ENCODE measurements at regions not wholly inside any gene's neighbourhood (a gene's known extent, or its start where the extent isn't known, plus 50 kb on each side); places are given as distances from the start of the nearest gene placed in this dataset.

GRCh38 chr21:22063140-22063539 lies 1064.9 kb downstream of the NCAM2 start (continued):
- TF ChIP-seq CEBPZ (IDR thresholded peaks at IDR 0.05; ENCODE audit: low read depth, low read length), result no peak

- H3K9ac ChIP-seq (ENCODE audit: control insufficient read depth, insufficient read depth, low read length), result no peak overlapping the region
- DNase-seq (ENCODE audit: low read depth, low spot score), result no peak
- no peak overlapping the region for H2AFZ ChIP-seq (ENCODE audit: control insufficient read depth, low read depth, low read length)
- RAD21 ChIA-PET (ENCODE audit: unreplicated experiment), result no interaction called here
- TF ChIP-seq DPF2 (IDR thresholded peaks at IDR 0.05), result no peak
- TF ChIP-seq STAT1 (conservative IDR thresholded peaks at IDR 0.05), result no peak
- no peak for TF ChIP-seq BMI1 (IDR thresholded peaks at IDR 0.05; ENCODE audit: borderline replicate concordance)
- no peak for TF ChIP-seq SMAD1 (IDR thresholded peaks at IDR 0.05; ENCODE audit: low read depth, partially characterized antibody)
- no peak for TF ChIP-seq POLR2A (IDR thresholded peaks at IDR 0.05; ENCODE audit: low read depth, low read length)
- no peak for TF ChIP-seq ZBTB4 (CRISPR knock-in tag; IDR thresholded peaks at IDR 0.05)
- no peak for TF ChIP-seq ZNF622 (IDR thresholded peaks at IDR 0.05)
- TF ChIP-seq NFXL1 (IDR thresholded peaks at IDR 0.05; ENCODE audit: borderline replicate concordance), result no peak
- TF ChIP-seq YBX1 (IDR thresholded peaks at IDR 0.05), result no peak
- no peak for TF ChIP-seq IKZF1 (conservative IDR thresholded peaks at IDR 0.05)
- TF ChIP-seq KAT2A (conservative IDR thresholded peaks at IDR 0.05; ENCODE audit: control insufficient read depth, low read depth, low read length), result no peak
- no peak for TF ChIP-seq YY1 (IDR thresholded peaks at IDR 0.05; ENCODE audit: low read depth, low read length)
- TF ChIP-seq LARP7 (IDR thresholded peaks at IDR 0.05), result no peak
- TF ChIP-seq RAD21 (IDR thresholded peaks at IDR 0.05; ENCODE audit: insufficient read depth, low read depth, low read length), result no peak
- POLR2A ChIA-PET, result no interaction called here
- SMC1A ChIA-PET (ENCODE audit: uncharacterized antibody, unreplicated experiment), result no interaction called here
- BruUV-seq (replicated peaks), result no TSS peak
- no peak overlapping the region for H3K4me2 ChIP-seq (ENCODE audit: control insufficient read depth, insufficient read depth)
- 31% methylated on average over 4 of the region's 4 CpGs for WGBS (ENCODE audit: insufficient coverage, insufficient replicate concordance, low lambda C conversion rate, missing lambda C conversion rate)
- H3K79me2 ChIP-seq (ENCODE audit: control insufficient read depth, insufficient read depth, low read length), result no peaks in the 10 kb centered on the region
- no peaks in the 10 kb centered on the region for H3K36me3 ChIP-seq (ENCODE audit: control insufficient read depth in 2 of 2, insufficient read depth in 2 of 2, low read length in 1 of 2)
- ATAC-seq, result no peak
- no peaks in the 10 kb centered on the region for H3K9me3 ChIP-seq (replicated peaks; ENCODE audit: control insufficient read depth, insufficient read depth, low read length)
- H3K27ac ChIP-seq (ENCODE audit: control insufficient read depth, insufficient read depth), result no peak overlapping the region
- intact Hi-C loops (cut with micrococcal nuclease; ENCODE audit: unreplicated experiment), result no loop called here
- H4K20me1 ChIP-seq (ENCODE audit: control insufficient read depth, insufficient read depth), result no peaks in the 10 kb centered on the region
- no peaks in the 10 kb centered on the region for H3K4me1 ChIP-seq (ENCODE audit: control insufficient read depth, insufficient read depth, low read length)
- no peak for FAIRE-seq
- CTCF ChIA-PET, result no interaction called here
- no peak overlapping the region for H3K4me3 ChIP-seq
- H3K27me3 ChIP-seq (replicated peaks in 1 of 2; ENCODE audit: control insufficient read depth in 2 of 2, insufficient read depth in 2 of 2, low read length in 1 of 2), result no peaks in the 10 kb centered on the region
- in situ Hi-C loops (cut with MboI), result no loop called here
Observed at GRCh38 chr21:22076471-22076870, 1078.3 kb downstream of the NCAM2 start.
